WTC11 (cell line): ENCODE measurements at regions not wholly inside any gene's neighbourhood (a gene's known extent, or its start where the extent isn't known, plus 50 kb on each side); places are given as distances from the start of the nearest gene placed in this dataset.

Experiments used
- ATAC-seq: fragments of 200-7000 bp; cut with Tn5 transposase; 2 replicates; pipeline ENCODE4 v1.10.0; 2021; ENCODE audit warnings: mild to moderate bottlenecking, moderate library complexity
- CTCF ChIA-PET: fragments of 300-600 bp; sonication (Branson Sonifier 250); formaldehyde crosslinking; loops from one replicate; lab custom pipeline; 2021; ENCODE audit warnings: antibody characterized with exemption; lab: Charles Lee
- POLR2A ChIA-PET: fragments of 350-600 bp; sonication (Branson Sonifier 250); formaldehyde crosslinking; loops from one replicate; lab custom pipeline; 2021; ENCODE audit warnings: antibody characterized with exemption; lab: Charles Lee
- DNase-seq: peaks from one replicate; pipeline ENCODE4 v3.0.0; 2021; ENCODE audit warnings: low spot score
- H3K27ac Mint-ChIP-seq: 2 replicates; pipeline ENCODE4 v1.8.0; 2021; ENCODE audit warnings: mixed read lengths
- H3K27me3 Mint-ChIP-seq: 2 replicates; pipeline ENCODE4 v1.8.0; 2021; ENCODE audit warnings: low read depth, mild to moderate bottlenecking, moderate library complexity, mixed read lengths
- H3K36me3 Mint-ChIP-seq: 2 replicates; pipeline ENCODE4 v1.8.0; 2021; ENCODE audit warnings: mixed read lengths
- H3K4me1 Mint-ChIP-seq: 2 replicates; pipeline ENCODE4 v1.8.0; 2022; ENCODE audit warnings: mixed read lengths
- H3K4me3 Mint-ChIP-seq: 2 replicates; pipeline ENCODE4 v1.8.0; 2021; ENCODE audit warnings: mild to moderate bottlenecking, moderate library complexity, mixed read lengths
- H3K9me3 Mint-ChIP-seq: 2 replicates; pipeline ENCODE4 v1.8.0; 2021; ENCODE audit warnings: mixed read lengths
- CREB1 ChIP-seq: sonication (generic); formaldehyde crosslinking; IDR thresholded peaks from 2 replicates; pipeline ENCODE4 v1.8.0; 2023; ENCODE audit warnings: mild to moderate bottlenecking, missing genetic modification reagents
- FOXJ3 ChIP-seq: sonication (generic); formaldehyde crosslinking; IDR thresholded peaks from 2 replicates; pipeline ENCODE4 v1.9.0; 2021; ENCODE audit warnings: missing genetic modification reagents, mild to moderate bottlenecking, borderline replicate concordance
- FOXK1 ChIP-seq: sonication (generic); formaldehyde crosslinking; IDR thresholded peaks from 2 replicates; pipeline ENCODE4 v1.8.0; 2022; ENCODE audit warnings: mild to moderate bottlenecking, moderate library complexity, missing genetic modification reagents
- GTF2I ChIP-seq: fragments of 250-450 bp; sonication (Bioruptor Pico); conservative IDR thresholded peaks from 2 replicates; pipeline ENCODE4 v1.4.0; 2021; ENCODE audit warnings: mild to moderate bottlenecking
- JAZF1 ChIP-seq: fragments of 250-450 bp; sonication (Bioruptor Pico); IDR thresholded peaks from 2 replicates; pipeline ENCODE4 v1.9.0; 2021; ENCODE audit warnings: moderate library complexity, mild to moderate bottlenecking, inconsistent platforms
- KAT7 ChIP-seq: sonication (generic); formaldehyde crosslinking; IDR thresholded peaks from 2 replicates; pipeline ENCODE4 v1.8.1; 2023; ENCODE audit warnings: missing genetic modification reagents, mild to moderate bottlenecking, borderline replicate concordance
- NFATC4 ChIP-seq: fragments of 250-450 bp; sonication (Bioruptor Pico); IDR thresholded peaks from 2 replicates; pipeline ENCODE4 v1.9.0; 2021; ENCODE audit warnings: mild to moderate bottlenecking
- NR2C2 ChIP-seq: sonication (generic); formaldehyde crosslinking; IDR thresholded peaks from 2 replicates; pipeline ENCODE4 v1.8.0; 2022; ENCODE audit warnings: mild to moderate bottlenecking, missing genetic modification reagents
- TEAD1 ChIP-seq: sonication (generic); formaldehyde crosslinking; IDR thresholded peaks from 2 replicates; pipeline ENCODE4 v1.8.0; 2022; ENCODE audit warnings: mild to moderate bottlenecking, missing genetic modification reagents
- TP53 ChIP-seq: sonication (generic); formaldehyde crosslinking; IDR thresholded peaks from 2 replicates; pipeline ENCODE4 v1.8.1; 2023; ENCODE audit warnings: mild to moderate bottlenecking, missing genetic modification reagents
- ZNF138 ChIP-seq: sonication (generic); formaldehyde crosslinking; conservative IDR thresholded peaks from 2 replicates; pipeline ENCODE4 v1.8.1; 2022; ENCODE audit warnings: mild to moderate bottlenecking, moderate library complexity, missing genetic modification reagents
- ZNF671 ChIP-seq: fragments of 250-450 bp; sonication (Bioruptor Pico); IDR thresholded peaks from 2 replicates; pipeline ENCODE4 v1.8.0; 2021; ENCODE audit warnings: mild to moderate bottlenecking
- TF ChIP-seq, protein P1 (sequence below): sonication (generic); formaldehyde crosslinking; IDR thresholded peaks from 2 replicates; pipeline ENCODE4 v1.8.1; 2023; ENCODE audit warnings: mild to moderate bottlenecking, missing genetic modification reagents, moderate library complexity
- TF ChIP-seq, protein P2 (sequence below): fragments of 250-450 bp; sonication (Bioruptor Pico); IDR thresholded peaks from 2 replicates; pipeline ENCODE4 v1.9.0; 2021; ENCODE audit warnings: moderate library complexity, mild to moderate bottlenecking, inconsistent platforms, borderline replicate concordance
- TF ChIP-seq, protein P3 (sequence below): fragments of 250-450 bp; sonication (Bioruptor Pico); IDR thresholded peaks from 2 replicates; pipeline ENCODE4 v1.9.0; 2021; ENCODE audit warnings: mild to moderate bottlenecking
- TF ChIP-seq, protein P4 (sequence below): sonication (generic); formaldehyde crosslinking; IDR thresholded peaks from 2 replicates; pipeline ENCODE4 v1.8.0; 2022; ENCODE audit warnings: missing genetic modification reagents
- TF ChIP-seq, protein P5 (sequence below): sonication (generic); formaldehyde crosslinking; IDR thresholded peaks from 2 replicates; pipeline ENCODE4 v1.8.1; 2022; ENCODE audit warnings: low read depth, missing genetic modification reagents, borderline replicate concordance
- TF ChIP-seq, protein P6 (sequence below): sonication (generic); formaldehyde crosslinking; IDR thresholded peaks from 2 replicates; pipeline ENCODE4 v1.8.0; 2022; ENCODE audit warnings: mild to moderate bottlenecking, missing genetic modification reagents
- TF ChIP-seq, protein P7 (sequence below): sonication (generic); formaldehyde crosslinking; IDR thresholded peaks from 2 replicates; pipeline ENCODE4 v1.8.0; 2022; ENCODE audit warnings: mild to moderate bottlenecking, missing genetic modification reagents

DNA sequence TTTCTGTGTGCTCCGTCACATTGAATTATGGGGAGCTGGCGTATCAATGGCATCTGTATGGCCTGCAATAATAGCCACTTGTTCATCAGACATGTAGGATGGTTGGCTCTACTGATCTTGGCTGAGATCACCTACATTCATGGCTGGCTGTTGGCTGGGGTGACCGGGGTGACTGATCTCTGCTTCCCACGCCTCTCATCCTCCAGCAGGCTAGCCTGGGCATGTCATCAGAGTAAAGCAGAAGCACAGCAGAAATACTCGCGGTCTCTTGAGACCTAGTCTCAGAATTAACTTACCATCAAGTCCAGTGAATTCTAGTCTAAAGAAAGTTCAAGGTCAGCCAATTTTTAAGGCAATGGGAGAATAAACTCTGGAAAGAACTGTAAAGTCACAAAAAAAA lies 257.7 kb upstream of the GLI3 start:
- H3K27ac Mint-ChIP-seq = peak overlapping the region; percentile 6; the same call in 1 of the 2 replicates
- no peaks in the 10 kb centered on the region for H3K9me3 Mint-ChIP-seq
- no peak overlapping the region for H3K4me3 Mint-ChIP-seq
- TF ChIP-seq CREB1 (CRISPR knock-in tag) (no peak), TEAD1 (CRISPR knock-in tag) (no peak)
- ATAC-seq = no peak
- no peaks in the 10 kb centered on the region for H3K36me3 Mint-ChIP-seq
- H3K27me3 Mint-ChIP-seq = peaks cover 13% of the 10 kb centered on the region
- peaks cover 23% of the 10 kb centered on the region for H3K4me1 Mint-ChIP-seq
- DNase-seq = no peak
- POLR2A ChIA-PET = no interaction called here
- CTCF ChIA-PET = interaction anchor here (1.2 to 2.0 kb wide), 4 partner anchors 27 to 554 kb away, joined by 3 to 7 read pairs (median 4); no protein-coding TSS in a partner anchor

DNA sequence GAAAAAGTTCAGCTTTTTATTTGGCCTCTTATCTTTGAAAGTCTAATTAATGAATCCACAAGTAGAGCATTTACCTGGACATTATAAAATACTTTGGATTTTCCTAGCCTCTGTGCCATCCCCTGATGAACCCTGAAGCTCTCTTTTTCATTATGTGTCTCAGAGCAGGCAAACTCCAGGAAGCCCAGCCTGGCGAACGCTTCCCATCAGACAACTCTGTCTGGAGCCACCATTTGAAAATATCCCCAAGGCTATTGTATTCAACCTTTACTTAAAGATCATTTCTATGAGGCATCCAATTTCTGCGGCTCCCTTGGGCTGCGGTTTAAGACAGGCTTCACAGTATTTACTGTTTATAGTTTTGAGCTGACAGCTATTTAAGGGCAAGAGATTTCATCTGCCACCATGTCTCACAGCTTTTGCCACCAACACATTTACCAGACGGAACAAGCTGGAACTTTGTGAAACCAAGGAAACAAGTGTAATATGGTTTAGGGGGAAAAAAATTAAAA lies 257.2 kb upstream of the GLI3 start:
- peak overlapping the region; percentile 76 for H3K4me3 Mint-ChIP-seq
- H3K4me1 Mint-ChIP-seq = peaks cover 23% of the 10 kb centered on the region
- no peaks in the 10 kb centered on the region for H3K9me3 Mint-ChIP-seq
- peaks cover 13% of the 10 kb centered on the region for H3K27me3 Mint-ChIP-seq
- TF ChIP-seq JAZF1 (CRISPR knock-in tag) (no peak), KAT7 (no peak), ZNF671 (CRISPR knock-in tag) (no peak), TEAD1 (CRISPR knock-in tag) (no peak), GTF2I (CRISPR knock-in tag) (no peak), NR2C2 (CRISPR knock-in tag) (no peak), ZNF138 (CRISPR knock-in tag) (no peak)
- TF ChIP-seq, protein P1, sequence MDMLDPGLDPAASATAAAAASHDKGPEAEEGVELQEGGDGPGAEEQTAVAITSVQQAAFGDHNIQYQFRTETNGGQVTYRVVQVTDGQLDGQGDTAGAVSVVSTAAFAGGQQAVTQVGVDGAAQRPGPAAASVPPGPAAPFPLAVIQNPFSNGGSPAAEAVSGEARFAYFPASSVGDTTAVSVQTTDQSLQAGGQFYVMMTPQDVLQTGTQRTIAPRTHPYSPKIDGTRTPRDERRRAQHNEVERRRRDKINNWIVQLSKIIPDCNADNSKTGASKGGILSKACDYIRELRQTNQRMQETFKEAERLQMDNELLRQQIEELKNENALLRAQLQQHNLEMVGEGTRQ (CRISPR knock-in tag) = no peak
- TF ChIP-seq, protein P2, sequence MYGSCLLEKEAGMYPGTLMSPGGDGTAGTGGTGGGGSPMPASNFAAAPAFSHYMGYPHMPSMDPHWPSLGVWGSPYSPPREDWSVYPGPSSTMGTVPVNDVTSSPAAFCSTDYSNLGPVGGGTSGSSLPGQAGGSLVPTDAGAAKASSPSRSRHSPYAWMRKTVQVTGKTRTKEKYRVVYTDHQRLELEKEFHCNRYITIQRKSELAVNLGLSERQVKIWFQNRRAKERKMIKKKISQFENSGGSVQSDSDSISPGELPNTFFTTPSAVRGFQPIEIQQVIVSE (CRISPR knock-in tag) = no peak
- TF ChIP-seq, protein P3, sequence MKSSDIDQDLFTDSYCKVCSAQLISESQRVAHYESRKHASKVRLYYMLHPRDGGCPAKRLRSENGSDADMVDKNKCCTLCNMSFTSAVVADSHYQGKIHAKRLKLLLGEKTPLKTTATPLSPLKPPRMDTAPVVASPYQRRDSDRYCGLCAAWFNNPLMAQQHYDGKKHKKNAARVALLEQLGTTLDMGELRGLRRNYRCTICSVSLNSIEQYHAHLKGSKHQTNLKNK (CRISPR knock-in tag) = no peak
- TF ChIP-seq, protein P4, sequence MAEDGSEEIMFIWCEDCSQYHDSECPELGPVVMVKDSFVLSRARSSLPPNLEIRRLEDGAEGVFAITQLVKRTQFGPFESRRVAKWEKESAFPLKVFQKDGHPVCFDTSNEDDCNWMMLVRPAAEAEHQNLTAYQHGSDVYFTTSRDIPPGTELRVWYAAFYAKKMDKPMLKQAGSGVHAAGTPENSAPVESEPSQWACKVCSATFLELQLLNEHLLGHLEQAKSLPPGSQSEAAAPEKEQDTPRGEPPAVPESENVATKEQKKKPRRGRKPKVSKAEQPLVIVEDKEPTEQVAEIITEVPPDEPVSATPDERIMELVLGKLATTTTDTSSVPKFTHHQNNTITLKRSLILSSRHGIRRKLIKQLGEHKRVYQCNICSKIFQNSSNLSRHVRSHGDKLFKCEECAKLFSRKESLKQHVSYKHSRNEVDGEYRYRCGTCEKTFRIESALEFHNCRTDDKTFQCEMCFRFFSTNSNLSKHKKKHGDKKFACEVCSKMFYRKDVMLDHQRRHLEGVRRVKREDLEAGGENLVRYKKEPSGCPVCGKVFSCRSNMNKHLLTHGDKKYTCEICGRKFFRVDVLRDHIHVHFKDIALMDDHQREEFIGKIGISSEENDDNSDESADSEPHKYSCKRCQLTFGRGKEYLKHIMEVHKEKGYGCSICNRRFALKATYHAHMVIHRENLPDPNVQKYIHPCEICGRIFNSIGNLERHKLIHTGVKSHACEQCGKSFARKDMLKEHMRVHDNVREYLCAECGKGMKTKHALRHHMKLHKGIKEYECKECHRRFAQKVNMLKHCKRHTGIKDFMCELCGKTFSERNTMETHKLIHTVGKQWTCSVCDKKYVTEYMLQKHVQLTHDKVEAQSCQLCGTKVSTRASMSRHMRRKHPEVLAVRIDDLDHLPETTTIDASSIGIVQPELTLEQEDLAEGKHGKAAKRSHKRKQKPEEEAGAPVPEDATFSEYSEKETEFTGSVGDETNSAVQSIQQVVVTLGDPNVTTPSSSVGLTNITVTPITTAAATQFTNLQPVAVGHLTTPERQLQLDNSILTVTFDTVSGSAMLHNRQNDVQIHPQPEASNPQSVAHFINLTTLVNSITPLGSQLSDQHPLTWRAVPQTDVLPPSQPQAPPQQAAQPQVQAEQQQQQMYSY (CRISPR knock-in tag) = no peak
- TF ChIP-seq, all 79 proteins: peak for 0
- CTCF ChIA-PET = interaction anchor here (1.0 to 2.0 kb wide), 6 partner anchors 12 to 554 kb away, joined by 3 to 7 read pairs (median 4); no protein-coding TSS in a partner anchor
- no peak for ATAC-seq
- DNase-seq = no peak
- H3K27ac Mint-ChIP-seq = peak overlapping the region; percentile 44; the same call in 1 of the 2 replicates
- H3K36me3 Mint-ChIP-seq = no peaks in the 10 kb centered on the region
- POLR2A ChIA-PET = no interaction called here

DNA sequence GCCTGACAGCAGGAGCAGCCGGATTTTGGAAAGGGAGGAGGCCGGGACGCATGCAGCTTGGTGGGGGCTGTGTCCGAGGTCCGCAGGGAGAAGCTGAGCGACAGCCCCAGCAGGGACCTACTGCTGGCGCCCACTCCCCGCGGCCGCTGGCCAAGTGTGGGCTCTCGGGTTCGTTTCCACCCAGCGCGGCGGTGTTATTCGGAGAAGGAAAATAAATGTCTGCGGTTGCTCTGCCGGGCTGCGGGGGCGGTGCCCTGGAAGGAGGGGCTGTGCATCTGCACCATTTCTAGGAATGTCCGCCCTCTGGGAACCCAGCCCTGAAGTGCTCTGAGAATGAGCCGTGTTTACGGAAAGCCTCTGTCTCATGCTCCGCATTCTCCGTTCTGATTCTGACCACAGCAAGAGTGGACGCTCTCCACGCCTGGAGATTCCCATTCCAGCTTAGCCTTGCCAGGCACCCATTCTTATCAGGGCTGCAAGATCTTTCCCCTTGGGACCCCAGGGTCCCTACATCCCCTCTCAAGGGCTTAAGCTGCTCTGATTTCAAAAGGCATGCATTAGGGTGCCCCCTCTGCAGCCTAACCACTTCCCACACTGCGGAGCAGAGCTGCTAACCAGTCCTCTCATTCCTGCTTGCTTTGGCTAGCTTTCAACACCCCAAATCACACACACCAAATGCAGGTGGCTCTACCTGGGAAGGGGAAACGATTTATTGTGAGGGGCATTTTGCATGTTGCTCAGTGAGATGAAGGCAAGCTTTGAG lies 256.6 kb upstream of the GLI3 start:
- TF ChIP-seq FOXK1 (CRISPR knock-in tag) = peak; percentile 60; the same call in 1 of the 2 replicates
- TF ChIP-seq, protein P5, sequence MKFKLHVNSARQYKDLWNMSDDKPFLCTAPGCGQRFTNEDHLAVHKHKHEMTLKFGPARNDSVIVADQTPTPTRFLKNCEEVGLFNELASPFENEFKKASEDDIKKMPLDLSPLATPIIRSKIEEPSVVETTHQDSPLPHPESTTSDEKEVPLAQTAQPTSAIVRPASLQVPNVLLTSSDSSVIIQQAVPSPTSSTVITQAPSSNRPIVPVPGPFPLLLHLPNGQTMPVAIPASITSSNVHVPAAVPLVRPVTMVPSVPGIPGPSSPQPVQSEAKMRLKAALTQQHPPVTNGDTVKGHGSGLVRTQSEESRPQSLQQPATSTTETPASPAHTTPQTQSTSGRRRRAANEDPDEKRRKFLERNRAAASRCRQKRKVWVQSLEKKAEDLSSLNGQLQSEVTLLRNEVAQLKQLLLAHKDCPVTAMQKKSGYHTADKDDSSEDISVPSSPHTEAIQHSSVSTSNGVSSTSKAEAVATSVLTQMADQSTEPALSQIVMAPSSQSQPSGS (CRISPR knock-in tag) = no peak
- no peak for TF ChIP-seq NFATC4 (CRISPR knock-in tag)
- no peak for TF ChIP-seq TP53 (CRISPR knock-in tag)
- 0 out of 2 replicates have a peak, but pooled peaks have one; percentile 17 for TF ChIP-seq CREB1 (CRISPR knock-in tag)
- no peak for TF ChIP-seq FOXJ3 (CRISPR knock-in tag)
- TF ChIP-seq, protein P6, sequence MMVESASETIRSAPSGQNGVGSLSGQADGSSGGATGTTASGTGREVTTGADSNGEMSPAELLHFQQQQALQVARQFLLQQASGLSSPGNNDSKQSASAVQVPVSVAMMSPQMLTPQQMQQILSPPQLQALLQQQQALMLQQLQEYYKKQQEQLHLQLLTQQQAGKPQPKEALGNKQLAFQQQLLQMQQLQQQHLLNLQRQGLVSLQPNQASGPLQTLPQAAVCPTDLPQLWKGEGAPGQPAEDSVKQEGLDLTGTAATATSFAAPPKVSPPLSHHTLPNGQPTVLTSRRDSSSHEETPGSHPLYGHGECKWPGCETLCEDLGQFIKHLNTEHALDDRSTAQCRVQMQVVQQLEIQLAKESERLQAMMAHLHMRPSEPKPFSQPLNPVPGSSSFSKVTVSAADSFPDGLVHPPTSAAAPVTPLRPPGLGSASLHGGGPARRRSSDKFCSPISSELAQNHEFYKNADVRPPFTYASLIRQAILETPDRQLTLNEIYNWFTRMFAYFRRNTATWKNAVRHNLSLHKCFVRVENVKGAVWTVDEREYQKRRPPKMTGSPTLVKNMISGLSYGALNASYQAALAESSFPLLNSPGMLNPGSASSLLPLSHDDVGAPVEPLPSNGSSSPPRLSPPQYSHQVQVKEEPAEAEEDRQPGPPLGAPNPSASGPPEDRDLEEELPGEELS (CRISPR knock-in tag) = no peak
- TF ChIP-seq, protein P7, sequence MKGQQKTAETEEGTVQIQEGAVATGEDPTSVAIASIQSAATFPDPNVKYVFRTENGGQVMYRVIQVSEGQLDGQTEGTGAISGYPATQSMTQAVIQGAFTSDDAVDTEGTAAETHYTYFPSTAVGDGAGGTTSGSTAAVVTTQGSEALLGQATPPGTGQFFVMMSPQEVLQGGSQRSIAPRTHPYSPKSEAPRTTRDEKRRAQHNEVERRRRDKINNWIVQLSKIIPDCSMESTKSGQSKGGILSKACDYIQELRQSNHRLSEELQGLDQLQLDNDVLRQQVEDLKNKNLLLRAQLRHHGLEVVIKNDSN (CRISPR knock-in tag) = no peak
- peaks cover 13% of the 10 kb centered on the region for H3K27me3 Mint-ChIP-seq
- H3K4me1 Mint-ChIP-seq = peaks cover 23% of the 10 kb centered on the region
- ChIA-PET CTCF (interaction anchor here (1.0 to 2.0 kb wide), 6 partner anchors 11 to 553 kb away, joined by 3 to 7 read pairs (median 4); no protein-coding TSS in a partner anchor), POLR2A (no interaction called here)
- H3K36me3 Mint-ChIP-seq = no peaks in the 10 kb centered on the region
- peak overlapping the region; percentile 76 for H3K4me3 Mint-ChIP-seq
- DNase-seq = peak; percentile 64
- H3K27ac Mint-ChIP-seq = peak overlapping the region; percentile 44
- H3K9me3 Mint-ChIP-seq = no peaks in the 10 kb centered on the region
- peak; percentile 97 for ATAC-seq
